A549 (cell line): ENCODE measurements at regions not wholly inside any gene's neighbourhood (a gene's known extent, or its start where the extent isn't known, plus 50 kb on each side); places are given as distances from the start of the nearest gene placed in this dataset.

ENCODE experiments used
- ATAC-seq, 2 experiments: fragments of 200-7000 bp in 1 of 2; fragments of >200 bp in 1 of 2; cut with Nextera tagmentation in 1 of 2; cut with Tn5 transposase in 1 of 2; 3 replicates each; pipeline versions ENCODE4 v1.8.0 to v1.9.1; 2018 to 2020; ENCODE audit warnings: mild to moderate bottlenecking in 1 of 2, moderate library complexity in 1 of 2
- CTCF ChIA-PET: fragments of 300-600 bp; sonication (Branson Sonifier 250); formaldehyde crosslinking; extraction: SDS; loops from one replicate; lab custom pipeline; 2021; ENCODE audit warnings: antibody characterized with exemption, inconsistent platforms; lab: Yijun Ruan, JAX
- POLR2A ChIA-PET: fragments of 350-600 bp; formaldehyde crosslinking; extraction: SDS; loops from one replicate; lab custom pipeline; 2021; ENCODE audit warnings: antibody characterized with exemption, inconsistent platforms; lab: Yijun Ruan, JAX
- DNase-seq, 2 experiments: peaks; one replicate each; pipeline versions ENCODE4 v3.0.0 to v3.0.0-alpha.2; 2011 to 2016; ENCODE audit warnings: low read depth in 1 of 2, low spot score in 1 of 2
- FAIRE-seq: peaks from 2 replicates; lab custom pipeline; 2011; peaks lifted over from hg19 to GRCh38; lab: Jason Lieb, UNC
- H3K27ac ChIP-seq, 2 experiments: fragments of >200 bp; sonication (Bioruptor Twin); formaldehyde crosslinking; 3 replicates each; pipeline ENCODE4 v1.5.1; 2016 to 2017
- H3K4me1 ChIP-seq: fragments of >200 bp; sonication (Bioruptor Twin); formaldehyde crosslinking; 3 replicates; pipeline ENCODE4 v1.6.1; 2016
- H3K4me2 ChIP-seq: fragments of >200 bp; sonication (Bioruptor Twin); formaldehyde crosslinking; 3 replicates; pipeline ENCODE4 v1.6.1; 2016
- H3K4me3 ChIP-seq: fragments of >200 bp; sonication (Bioruptor Twin); formaldehyde crosslinking; 3 replicates; pipeline ENCODE4 v1.5.1; 2016
- H3K9me3 ChIP-seq: fragments of >200 bp; sonication (Bioruptor Twin); formaldehyde crosslinking; 3 replicates; pipeline ENCODE4 v1.6.1; 2016
- ATOH8 ChIP-seq: fragments of 250-450 bp; sonication (Bioruptor Pico); IDR thresholded peaks from 2 replicates; pipeline ENCODE4 v1.5.0; 2020; ENCODE audit warnings: low read depth, mild to moderate bottlenecking, moderate library complexity
- BCL3 ChIP-seq: fragments of >200 bp; sonication (Bioruptor Twin); formaldehyde crosslinking; IDR thresholded peaks from 3 replicates; pipeline ENCODE4 v1.6.1; 2016
- CBX2 ChIP-seq: fragments of 200-600 bp; sonication (generic); IDR thresholded peaks from 2 replicates; pipeline ENCODE4 v1.6.1; 2016; ENCODE audit warnings: low read depth, mild to moderate bottlenecking, borderline replicate concordance
- CBX8 ChIP-seq: fragments of 200-600 bp; sonication (generic); IDR thresholded peaks from 2 replicates; pipeline ENCODE4 v1.6.1; 2016
- CEBPB ChIP-seq, 2 experiments: fragments of >200 bp in 1 of 2; sonication (Bioruptor Twin) in 1 of 2; formaldehyde crosslinking in 1 of 2; IDR thresholded peaks; 2 replicates each; pipeline ENCODE4 v1.6.1; 2012 to 2016
- EHMT2 ChIP-seq: fragments of 200-600 bp; sonication (generic); IDR thresholded peaks from 2 replicates; pipeline ENCODE4 v1.6.1; 2016; ENCODE audit warnings: antibody characterized with exemption, low read depth, mild to moderate bottlenecking, moderate library complexity
- ELK1 ChIP-seq: fragments of 150-350 bp; IDR thresholded peaks from 2 replicates; pipeline ENCODE4 v1.6.1; 2014; ENCODE audit warnings: low read depth, mild to moderate bottlenecking, low read length
- EP300 ChIP-seq, 2 experiments: fragments of >200 bp; sonication (Bioruptor Twin); formaldehyde crosslinking; IDR thresholded peaks; 2 replicates in 1 of 2; 3 replicates in 1 of 2; pipeline ENCODE4 v1.6.1; 2016 to 2017
- ESRRA ChIP-seq: fragments of 150-350 bp; IDR thresholded peaks from 2 replicates; pipeline ENCODE4 v1.6.1; 2014; ENCODE audit warnings: mild to moderate bottlenecking, low read length, borderline replicate concordance
- GATA3 ChIP-seq: IDR thresholded peaks from 2 replicates; pipeline ENCODE4 v1.6.1; 2012; ENCODE audit warnings: borderline replicate concordance
- HDAC2 ChIP-seq: fragments of 200-600 bp; sonication (generic); IDR thresholded peaks from 2 replicates; pipeline ENCODE4 v1.6.1; 2016
- HES2 ChIP-seq: fragments of >200 bp; sonication (Bioruptor Twin); formaldehyde crosslinking; IDR thresholded peaks from 2 replicates; pipeline ENCODE4 v1.6.1; 2016
- HMGXB4 ChIP-seq: fragments of 250-450 bp; sonication (Bioruptor Pico); IDR thresholded peaks from 2 replicates; pipeline ENCODE4 v1.5.0; 2021; ENCODE audit warnings: mild to moderate bottlenecking, moderate library complexity, borderline replicate concordance
- HOXA7 ChIP-seq: fragments of 250-450 bp; sonication (Bioruptor Pico); IDR thresholded peaks from 2 replicates; pipeline ENCODE4 v1.5.0; 2020; ENCODE audit warnings: mild to moderate bottlenecking, moderate library complexity
- JUN ChIP-seq, 2 experiments: fragments of >200 bp; sonication (Bioruptor Twin); formaldehyde crosslinking; IDR thresholded peaks; 2 replicates in 1 of 2; 3 replicates in 1 of 2; pipeline ENCODE4 v1.6.1; 2016 to 2017
- JUNB ChIP-seq: fragments of >200 bp; sonication (Bioruptor Twin); formaldehyde crosslinking; IDR thresholded peaks from 2 replicates; pipeline ENCODE4 v1.6.1; 2016
- KDM1A ChIP-seq: fragments of 200-600 bp; sonication (generic); IDR thresholded peaks from 2 replicates; pipeline ENCODE4 v1.6.1; 2016; ENCODE audit warnings: low read depth, mild to moderate bottlenecking
- KDM5A ChIP-seq: fragments of 200-600 bp; sonication (generic); IDR thresholded peaks from 2 replicates; pipeline ENCODE4 v1.6.1; 2016; ENCODE audit warnings: antibody characterized with exemption, mild to moderate bottlenecking
- MAX ChIP-seq: IDR thresholded peaks from 2 replicates; pipeline ENCODE4 v1.6.1; 2012
- POLR2A ChIP-seq: IDR thresholded peaks from 2 replicates; pipeline ENCODE4 v1.6.1; 2012; ENCODE audit warnings: mild to moderate bottlenecking, low read length
- POLR2AphosphoS2 ChIP-seq: conservative IDR thresholded peaks from 2 replicates; pipeline ENCODE4 v1.6.1; 2012; ENCODE audit warnings: low read length, improper control_type of control experiment, inconsistent platforms
- RCOR1 ChIP-seq: fragments of 150-350 bp; IDR thresholded peaks from 2 replicates; pipeline ENCODE4 v1.6.1; 2014; ENCODE audit warnings: antibody characterized with exemption, low read length, low read depth
- RNF2 ChIP-seq: fragments of 200-600 bp; sonication (generic); IDR thresholded peaks from 2 replicates; pipeline ENCODE4 v1.6.1; 2016; ENCODE audit warnings: low read depth, mild to moderate bottlenecking, antibody characterized with exemption, moderate library complexity, borderline replicate concordance
- SMC3 ChIP-seq: fragments of >200 bp; sonication (Bioruptor Twin); formaldehyde crosslinking; IDR thresholded peaks from 3 replicates; pipeline ENCODE4 v1.6.1; 2018; ENCODE audit warnings: inconsistent platforms
- TFCP2L1 ChIP-seq: fragments of 250-450 bp; sonication (Bioruptor Pico); IDR thresholded peaks from 2 replicates; pipeline ENCODE4 v1.5.0; 2021; ENCODE audit warnings: mild to moderate bottlenecking
- ZC3H11A ChIP-seq: fragments of 450-650 bp; IDR thresholded peaks from 2 replicates; pipeline ENCODE4 v1.6.1; 2014; ENCODE audit warnings: antibody characterized with exemption, mild to moderate bottlenecking
- ZFP36 ChIP-seq: fragments of 450-650 bp; IDR thresholded peaks from 2 replicates; pipeline ENCODE4 v1.6.1; 2014; ENCODE audit warnings: borderline replicate concordance; ENCODE audit not compliant: partially characterized antibody
- WGBS: methylation state at CpG from one replicate; pipeline ENCODE4 v1.1.6; 2017; ENCODE audit errors: missing lambda C conversion rate; 5-methylcytosine and 5-hydroxymethylcytosine counted together
- TF ChIP-seq, protein P1 (sequence below): fragments of 450-650 bp; IDR thresholded peaks from 2 replicates; pipeline ENCODE4 v1.6.1; 2014; ENCODE audit warnings: antibody characterized with exemption
- TF ChIP-seq, protein P2 (sequence below): IDR thresholded peaks from 2 replicates; pipeline ENCODE4 v1.6.1; 2012; ENCODE audit warnings: low read depth, borderline replicate concordance
- TF ChIP-seq, protein P3 (sequence below): IDR thresholded peaks from 2 replicates; pipeline ENCODE4 v1.6.1; 2012

GRCh38 chr10:21330628-21331020 lies 194.9 kb downstream of the SKIDA1 start (continued):
- TF ChIP-seq, protein P1, sequence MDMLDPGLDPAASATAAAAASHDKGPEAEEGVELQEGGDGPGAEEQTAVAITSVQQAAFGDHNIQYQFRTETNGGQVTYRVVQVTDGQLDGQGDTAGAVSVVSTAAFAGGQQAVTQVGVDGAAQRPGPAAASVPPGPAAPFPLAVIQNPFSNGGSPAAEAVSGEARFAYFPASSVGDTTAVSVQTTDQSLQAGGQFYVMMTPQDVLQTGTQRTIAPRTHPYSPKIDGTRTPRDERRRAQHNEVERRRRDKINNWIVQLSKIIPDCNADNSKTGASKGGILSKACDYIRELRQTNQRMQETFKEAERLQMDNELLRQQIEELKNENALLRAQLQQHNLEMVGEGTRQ = no peak
- TF ChIP-seq ZFP36 (no peak), CBX8 (no peak), POLR2A (no peak), JUN (IDR thresholded peaks at IDR 0.05) (no peak), HES2 (no peak), ZC3H11A (no peak)
- TF ChIP-seq, protein P2, sequence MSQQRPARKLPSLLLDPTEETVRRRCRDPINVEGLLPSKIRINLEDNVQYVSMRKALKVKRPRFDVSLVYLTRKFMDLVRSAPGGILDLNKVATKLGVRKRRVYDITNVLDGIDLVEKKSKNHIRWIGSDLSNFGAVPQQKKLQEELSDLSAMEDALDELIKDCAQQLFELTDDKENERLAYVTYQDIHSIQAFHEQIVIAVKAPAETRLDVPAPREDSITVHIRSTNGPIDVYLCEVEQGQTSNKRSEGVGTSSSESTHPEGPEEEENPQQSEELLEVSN = peak; percentile 51; the same call in 1 of the 2 replicates

DNA sequence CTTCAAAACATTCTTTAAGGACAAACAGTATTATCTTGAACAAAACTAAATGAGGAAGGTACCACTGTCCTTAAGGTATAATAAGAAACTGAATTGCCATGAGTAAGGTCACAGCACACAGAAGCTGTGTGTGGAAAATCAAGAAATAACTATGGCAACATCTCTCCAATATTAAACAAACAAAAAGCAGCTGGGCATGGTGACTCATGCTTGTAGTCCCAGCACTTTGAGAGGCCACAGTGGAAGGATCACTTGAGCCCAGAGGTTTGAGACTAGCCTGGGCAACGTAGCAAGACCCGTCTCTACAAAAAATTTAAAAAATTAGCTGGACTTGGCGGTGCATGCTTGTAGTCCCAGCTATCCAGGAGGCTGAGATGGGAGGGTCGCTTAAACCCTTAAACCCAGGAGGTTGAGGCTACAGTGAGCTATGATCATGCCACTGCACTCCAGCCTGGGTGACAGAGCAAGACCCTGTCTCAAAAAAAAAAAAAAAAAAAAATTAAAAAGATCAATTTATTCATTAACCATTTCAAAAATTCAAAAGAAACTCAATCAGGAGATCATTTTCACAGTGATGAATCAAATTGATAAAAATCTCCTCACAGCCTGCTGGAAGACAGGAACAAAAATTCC lies 195.4 kb downstream of the SKIDA1 start:
- ATAC-seq (peak; percentile 83 to 93), FAIRE-seq (no peak)
- TF ChIP-seq ATOH8 (CRISPR knock-in tag) (no peak), RNF2 (no peak), EHMT2 (no peak), CEBPB (IDR thresholded peaks at IDR 0.05) (peak; percentile 14 to 67; a peak in 2 of 4 replicates), EP300 (IDR thresholded peaks at IDR 0.05) (no peak), SMC3 (no peak), TFCP2L1 (no peak), ESRRA (no peak), ZFP36 (no peak), RCOR1 (no peak), HMGXB4 (CRISPR knock-in tag) (no peak), HDAC2 (no peak), KDM1A (peak; percentile 27; the same call in 1 of the 2 replicates), POLR2AphosphoS2 (no peak), MAX (peak; percentile 33; the same call in 1 of the 2 replicates), HOXA7 (no peak), GATA3 (peak; percentile 67; the same call in 1 of the 2 replicates), JUNB (peak; percentile 68; the same call in 1 of the 2 replicates), ELK1 (no peak), KDM5A (no peak), BCL3 (no peak), CBX2 (no peak)
- TF ChIP-seq, protein P1 = no peak
- TF ChIP-seq, protein P3, sequence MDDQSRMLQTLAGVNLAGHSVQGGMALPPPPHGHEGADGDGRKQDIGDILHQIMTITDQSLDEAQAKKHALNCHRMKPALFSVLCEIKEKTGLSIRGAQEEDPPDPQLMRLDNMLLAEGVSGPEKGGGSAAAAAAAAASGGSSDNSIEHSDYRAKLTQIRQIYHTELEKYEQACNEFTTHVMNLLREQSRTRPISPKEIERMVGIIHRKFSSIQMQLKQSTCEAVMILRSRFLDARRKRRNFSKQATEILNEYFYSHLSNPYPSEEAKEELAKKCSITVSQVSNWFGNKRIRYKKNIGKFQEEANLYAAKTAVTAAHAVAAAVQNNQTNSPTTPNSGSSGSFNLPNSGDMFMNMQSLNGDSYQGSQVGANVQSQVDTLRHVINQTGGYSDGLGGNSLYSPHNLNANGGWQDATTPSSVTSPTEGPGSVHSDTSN = peak; percentile 90

More for the DNA sequence above, 195.4 kb downstream of the SKIDA1 start:
- POLR2A ChIA-PET = interaction anchor here (0.6 to 1.7 kb wide), 9 partner anchors 12 to 195 kb away, joined by 3 to 8 read pairs (median 3); partner anchors contain the start of gene SKIDA1
- Histone ChIP-seq H3K4me2 (peak overlapping the region; percentile 61), H3K4me3 (no peak overlapping the region), H3K4me1 (peaks cover 64% of the 10 kb centered on the region), H3K27ac (peak overlapping the region; percentile 95 to 96), H3K9me3 (no peaks in the 10 kb centered on the region)
- peak; percentile 64 to 94 for DNase-seq
- CTCF ChIA-PET = interaction anchor here (1.1 to 2.5 kb wide), 3 partner anchors 21 to 197 kb away, joined by 3 to 11 read pairs (median 3); no protein-coding TSS in a partner anchor
- 0% methylated on average over 4 of the region's 4 CpGs for WGBS
